K562 (cell line): ENCODE measurements at regions not wholly inside any gene's neighbourhood (a gene's known extent, or its start where the extent isn't known, plus 50 kb on each side); places are given as distances from the start of the nearest gene placed in this dataset.

Source experiments
- ATAC-seq: fragments of 200-7000 bp; cut with Tn5 transposase; 3 replicates; pipeline ENCODE4 v1.9.1; 2020; ENCODE audit warnings: moderate library complexity
- BruUV-seq: library from RNA; stranded (reverse); fragments of 400-500 nt; replicated peaks from 2 replicates; lab custom pipeline; 2021; lab: Mats Ljungman, UMichigan
- CTCF ChIA-PET: fragments of 300-600 bp; formaldehyde crosslinking; extraction: SDS; loops from one replicate; lab custom pipeline; 2021; ENCODE audit warnings: low intra/inter-chr PET ratio; lab: Yijun Ruan, JAX
- POLR2A ChIA-PET: fragments of 300-600, 350-650 bp; sonication (Branson Sonifier 250); formaldehyde crosslinking; extraction: SDS; loops from one replicate; lab custom pipeline; 2021; ENCODE audit warnings: antibody characterized with exemption, inconsistent platforms; lab: Yijun Ruan, JAX
- DNase-seq, 4 experiments: peaks; one replicate each; pipeline versions ENCODE4 v3.0.0 to v3.0.0-alpha.2; 2011 to 2018; ENCODE audit warnings: low spot score in 3 of 4, mixed read lengths in 3 of 4; ENCODE audit errors: extremely low read depth in 1 of 4
- FAIRE-seq: peaks from 2 replicates; lab custom pipeline; 2011; peaks lifted over from hg19 to GRCh38; lab: Jason Lieb, UNC
- H2AFZ ChIP-seq: 2 replicates; pipeline ENCODE4 v1.6.0; 2011; ENCODE audit warnings: low read depth, low read length, control low read depth, inconsistent platforms
- H3K27ac ChIP-seq: fragments of 200-600 bp; 3 replicates; pipeline ENCODE4 v1.8.0; 2011; ENCODE audit warnings: low read depth, mild to moderate bottlenecking, control low read depth, inconsistent platforms, low read length, moderate library complexity, mixed read lengths; ENCODE audit errors: extremely low read depth
- H3K27me3 ChIP-seq, 2 experiments: fragments of 300-600 bp in 1 of 2; 2 replicates in 1 of 2; 3 replicates in 1 of 2; pipeline versions ENCODE4 v1.6.0 to v1.8.0; 2011; ENCODE audit warnings: inconsistent platforms in 2 of 2, low read length in 2 of 2, mild to moderate bottlenecking in 1 of 2, mixed read lengths in 1 of 2, moderate library complexity in 1 of 2; ENCODE audit not compliant: control insufficient read depth in 2 of 2, insufficient read depth in 2 of 2
- H3K36me3 ChIP-seq: fragments of 300-600 bp; 3 replicates; pipeline ENCODE4 v1.8.0; 2011; ENCODE audit warnings: mild to moderate bottlenecking, low read length, inconsistent platforms; ENCODE audit not compliant: control insufficient read depth, insufficient read depth
- H3K4me1 ChIP-seq, 2 experiments: fragments of 200-600 bp in 1 of 2; replicated peaks in 1 of 2; 2 replicates in 1 of 2; 3 replicates in 1 of 2; pipeline versions ENCODE4 v1.5.1 to v1.8.0; 2011; ENCODE audit warnings: inconsistent platforms in 2 of 2, low read length in 2 of 2, mild to moderate bottlenecking in 1 of 2, mixed read lengths in 1 of 2, moderate library complexity in 1 of 2; ENCODE audit not compliant: control insufficient read depth in 2 of 2, insufficient read depth in 2 of 2
- H3K4me2 ChIP-seq: 2 replicates; pipeline ENCODE4 v1.6.1; 2011; ENCODE audit warnings: low read length, control low read depth, inconsistent platforms, mixed read lengths; ENCODE audit not compliant: insufficient read depth
- H3K4me3 ChIP-seq: fragments of 200-600 bp; sonication (generic), shearing (Covaris generic); 2 replicates; pipeline ENCODE4 v1.5.1; 2016; ENCODE audit warnings: control low read depth, inconsistent platforms
- H3K79me2 ChIP-seq: fragments of 200-600 bp; 3 replicates; pipeline ENCODE4 v1.8.0; 2011; ENCODE audit warnings: low read length, inconsistent platforms; ENCODE audit not compliant: control insufficient read depth, insufficient read depth
- H3K9ac ChIP-seq, 2 experiments: 2 replicates each; pipeline versions ENCODE4 v1.6.0 to v1.6.1; 2011; ENCODE audit warnings: low read depth in 2 of 2, low read length in 2 of 2, control low read depth in 1 of 2, inconsistent platforms in 1 of 2, mild to moderate bottlenecking in 1 of 2, mixed read lengths in 1 of 2; ENCODE audit not compliant: insufficient read depth in 1 of 2
- H3K9me1 ChIP-seq: one replicate; pipeline ENCODE4 v1.6.0; 2011; ENCODE audit warnings: inconsistent platforms, mild to moderate bottlenecking, low read length, moderate library complexity; ENCODE audit not compliant: control insufficient read depth, insufficient read depth
- H3K9me3 ChIP-seq: replicated peaks from 2 replicates; pipeline ENCODE4 v1.5.1; 2011; ENCODE audit warnings: low read depth, low read length, inconsistent platforms; ENCODE audit not compliant: control insufficient read depth, insufficient read depth
- H4K20me1 ChIP-seq: replicated peaks from 2 replicates; pipeline ENCODE4 v1.6.1; 2011; ENCODE audit warnings: low read length, inconsistent platforms, mixed read lengths; ENCODE audit not compliant: control insufficient read depth, insufficient read depth
- BACH1 ChIP-seq: fragments of 200-800 bp; sonication (Bioruptor generic); IDR thresholded peaks from 2 replicates; pipeline ENCODE4 v1.6.1; 2016; ENCODE audit warnings: missing genetic modification characterization, missing compliant biosample characterization
- FOXP4 ChIP-seq: sonication (generic); formaldehyde crosslinking; IDR thresholded peaks from 2 replicates; pipeline ENCODE4 v1.8.0; 2022; ENCODE audit warnings: mild to moderate bottlenecking, missing genetic modification reagents, borderline replicate concordance
- KLF6 ChIP-seq: fragments of 250-450 bp; sonication (Bioruptor Pico); IDR thresholded peaks from 2 replicates; pipeline ENCODE4 v1.4.0; 2020; ENCODE audit warnings: mild to moderate bottlenecking, moderate library complexity, borderline replicate concordance
- LEF1 ChIP-seq: fragments of 450-650 bp; IDR thresholded peaks from 2 replicates; pipeline ENCODE4 v1.6.1; 2016; ENCODE audit warnings: mild to moderate bottlenecking
- PHB ChIP-seq: fragments of 250-450 bp; sonication (Bioruptor Pico); IDR thresholded peaks from 2 replicates; pipeline ENCODE4 v1.5.0; 2021
- SRSF1 ChIP-seq: fragments of 200-400 bp; formaldehyde crosslinking; IDR thresholded peaks from 2 replicates; pipeline ENCODE4 v1.6.1; 2017; ENCODE audit warnings: mild to moderate bottlenecking, low read depth, low read length, moderate library complexity
- TARDBP ChIP-seq: fragments of 450-650 bp; IDR thresholded peaks from 2 replicates; pipeline ENCODE4 v1.6.1; 2016
- TOE1 ChIP-seq, 2 experiments: fragments of 450-650 bp in 1 of 2; sonication (generic) in 1 of 2; formaldehyde crosslinking in 1 of 2; IDR thresholded peaks; 2 replicates each; pipeline versions ENCODE4 v1.7.1 to v1.8.0; 2016 to 2022; ENCODE audit warnings: borderline replicate concordance in 2 of 2, mild to moderate bottlenecking in 2 of 2, antibody characterized with exemption in 1 of 2, inconsistent platforms in 1 of 2, low read depth in 1 of 2, missing genetic modification reagents in 1 of 2, moderate library complexity in 1 of 2
- ZKSCAN8 ChIP-seq: fragments of 200-800 bp; sonication (Bioruptor generic); IDR thresholded peaks from 2 replicates; pipeline ENCODE4 v1.6.1; 2016; ENCODE audit warnings: missing genetic modification characterization, missing compliant biosample characterization
- ZNF232 ChIP-seq: sonication (generic); formaldehyde crosslinking; IDR thresholded peaks from 2 replicates; pipeline ENCODE4 v1.8.0; 2022; ENCODE audit warnings: mild to moderate bottlenecking, missing genetic modification reagents
- WGBS: fragments of 100-300 bp; shearing (Covaris generic); methylation state at CpG from one replicate; pipeline ENCODE4 v1.1.6; 2016; ENCODE audit warnings: low coverage, mixed read lengths; ENCODE audit not compliant: insufficient coverage; ENCODE audit errors: missing lambda C conversion rate; 5-methylcytosine and 5-hydroxymethylcytosine counted together
- in situ Hi-C: fragments of 300-500 bp; cut with MboI; formaldehyde crosslinking; loops from 4 replicates; pipeline ENCODE4 v1.15.0; 2018; ENCODE audit warnings: inconsistent platforms, mixed read lengths
- intact Hi-C: fragments of 100-400 bp; cut with micrococcal nuclease; formaldehyde crosslinking; loops from 2 replicates; pipeline ENCODE4 v1.14.2; 2022

GRCh38 chr12:94892544-94893267, 110.8 kb downstream of the NDUFA12 start:
- Histone ChIP-seq H4K20me1 (no peaks in the 10 kb centered on the region), H3K79me2 (no peaks in the 10 kb centered on the region), H3K4me1 (no peaks in the 10 kb centered on the region), H3K4me2 (no peak overlapping the region), H3K36me3 (no peaks in the 10 kb centered on the region), H3K27me3 (peaks cover 0 to 5% of the 10 kb centered on the region in 2 experiments; a peak in 2 of 5 replicates), H2AFZ (no peak overlapping the region), H3K4me3 (no peak overlapping the region), H3K9me3 (no peaks in the 10 kb centered on the region), H3K9ac (no peak overlapping the region), H3K9me1 (no peaks in the 10 kb centered on the region), H3K27ac (no peak overlapping the region)
- ATAC-seq (no peak), FAIRE-seq (no peak), DNase-seq (no peak)
- 3% methylated on average over 5 of the region's 5 CpGs for WGBS
- intact Hi-C loops = no loop called here
- ChIA-PET POLR2A (no interaction called here), CTCF (no interaction called here)
- TF ChIP-seq ZNF232 (CRISPR knock-in tag) (no peak), FOXP4 (CRISPR knock-in tag) (no peak), SRSF1 (no peak), BACH1 (tag) (no peak), TOE1 (IDR thresholded peaks at IDR 0.05; ENCODE audit: borderline replicate concordance) (no peak), TOE1 (CRISPR knock-in tag; IDR thresholded peaks at IDR 0.05; ENCODE audit: borderline replicate concordance, low read depth) (no peak), TARDBP (no peak), ZKSCAN8 (CRISPR knock-in tag) (no peak), LEF1 (no peak), PHB (CRISPR knock-in tag) (no peak), KLF6 (CRISPR knock-in tag) (no peak)
- in situ Hi-C loops = no loop called here
- no TSS peak for BruUV-seq
